OCI-LY7 (cell line): ENCODE measurements at regions not wholly inside any gene's neighbourhood (a gene's known extent, or its start where the extent isn't known, plus 50 kb on each side); places are given as distances from the start of the nearest gene placed in this dataset.

Experiments
- BruUV-seq: library from RNA; stranded (reverse); fragments of 400-500 nt; replicated peaks from 2 replicates; lab custom pipeline; 2021; lab: Mats Ljungman, UMichigan
- CTCF ChIA-PET: fragments of 300-600 bp; sonication (Branson Sonifier 250); formaldehyde crosslinking; loops from one replicate; lab custom pipeline; 2022; ENCODE audit warnings: antibody characterized with exemption; ENCODE audit not compliant: unreplicated experiment; lab: Charles Lee
- POLR2A ChIA-PET: fragments of 300-600 bp; sonication (Branson Sonifier 250); formaldehyde crosslinking; loops from one replicate; lab custom pipeline; 2022; ENCODE audit warnings: antibody characterized with exemption; lab: Charles Lee
- DNase-seq: peaks from one replicate; pipeline ENCODE4 v3.0.0-alpha.2; 2015; ENCODE audit warnings: low spot score
- H2AFZ ChIP-seq: fragments of 200-600 bp; sonication (generic), shearing (Covaris generic); 2 replicates; pipeline ENCODE4 v1.6.1; 2014; ENCODE audit warnings: mild to moderate bottlenecking, antibody characterized with exemption, low read length, moderate library complexity
- H3K27ac ChIP-seq: fragments of 200-600 bp; sonication (generic); 2 replicates; pipeline ENCODE4 v1.5.1; 2014; ENCODE audit warnings: mixed run types, low read depth, mild to moderate bottlenecking, moderate library complexity, low read length, inconsistent platforms; ENCODE audit not compliant: poor library complexity, severe bottlenecking
- H3K36me3 ChIP-seq: fragments of 200-600 bp; sonication (generic); 2 replicates; pipeline ENCODE4 v1.6.1; 2014; ENCODE audit warnings: mild to moderate bottlenecking, antibody characterized with exemption, low read length, moderate library complexity, mixed read lengths; ENCODE audit not compliant: insufficient read depth
- H3K4me1 ChIP-seq: fragments of 200-600 bp; sonication (generic); 2 replicates; pipeline ENCODE4 v1.5.1; 2014; ENCODE audit warnings: mild to moderate bottlenecking, low read length; ENCODE audit not compliant: insufficient read depth, poor library complexity, severe bottlenecking
- H3K4me2 ChIP-seq: fragments of 200-600 bp; sonication (generic); 2 replicates; pipeline ENCODE4 v1.6.1; 2014; ENCODE audit warnings: mild to moderate bottlenecking, low read length
- H3K4me3 ChIP-seq: fragments of 200-600 bp; sonication (generic); 2 replicates; pipeline ENCODE4 v1.5.1; 2014; ENCODE audit warnings: mild to moderate bottlenecking, low read depth, low read length; ENCODE audit not compliant: poor library complexity, severe bottlenecking
- H3K79me2 ChIP-seq: fragments of 200-600 bp; sonication (generic); 2 replicates; pipeline ENCODE4 v1.6.1; 2016; ENCODE audit warnings: low read depth, mild to moderate bottlenecking, low read length, moderate library complexity, mixed read lengths; ENCODE audit not compliant: insufficient read depth
- H3K9me2 ChIP-seq: fragments of 200-600 bp; sonication (generic); 2 replicates; pipeline ENCODE4 v1.6.1; 2016; ENCODE audit warnings: mild to moderate bottlenecking, low read length, mixed read lengths; ENCODE audit not compliant: insufficient read depth
- H3K9me3 ChIP-seq: fragments of 200-600 bp; sonication (generic); 2 replicates; pipeline ENCODE4 v1.6.1; 2014; ENCODE audit warnings: mild to moderate bottlenecking, mixed run types, low read length, mixed read lengths
- H4K20me1 ChIP-seq: fragments of 200-600 bp; sonication (generic); 2 replicates; pipeline ENCODE4 v1.6.1; 2014; ENCODE audit warnings: mild to moderate bottlenecking, antibody characterized with exemption, low read length, moderate library complexity, mixed read lengths; ENCODE audit not compliant: insufficient read depth
- CTCF ChIP-seq: fragments of 200-600 bp; sonication (generic); conservative IDR thresholded peaks from 2 replicates; pipeline ENCODE4 v1.5.1; 2014; ENCODE audit warnings: mild to moderate bottlenecking, antibody characterized with exemption, low read length, moderate library complexity, mixed read lengths
- EZH2phosphoT487 ChIP-seq: fragments of 200-600 bp; sonication (generic); IDR thresholded peaks from 2 replicates; pipeline ENCODE4 v1.6.1; 2018; ENCODE audit warnings: low read depth, borderline replicate concordance, mild to moderate bottlenecking, mixed run types, antibody characterized with exemption, low read length, moderate library complexity, mixed read lengths
- intact Hi-C: fragments of 100-400 bp; cut with micrococcal nuclease; formaldehyde crosslinking; loops from one replicate; pipeline ENCODE4 v1.10.0; 2022; ENCODE audit not compliant: unreplicated experiment

DNA sequence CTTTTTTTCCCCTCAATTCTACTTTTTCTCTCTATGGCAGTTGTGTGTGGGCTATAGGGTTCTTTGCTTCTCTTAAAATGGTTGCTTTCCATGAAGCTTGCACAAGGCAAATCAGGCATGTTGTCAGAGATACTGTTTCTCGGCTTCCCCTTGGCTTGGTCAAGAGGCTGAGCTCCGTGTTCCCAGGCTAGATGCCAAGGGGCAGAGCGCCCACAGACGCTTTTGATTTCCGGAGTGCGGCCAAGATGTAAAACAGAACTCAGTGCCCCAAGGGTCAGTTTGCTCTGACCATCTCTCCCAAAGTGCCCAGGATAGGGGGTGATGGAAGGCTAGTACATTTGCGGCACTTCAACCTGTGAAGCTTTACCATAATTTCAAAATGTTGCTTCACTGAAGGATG, 64.2 kb upstream of the DIPK2B start:
- Histone ChIP-seq H3K9me2 (no peaks in the 10 kb centered on the region), H4K20me1 (no peaks in the 10 kb centered on the region), H3K36me3 (no peaks in the 10 kb centered on the region; the same call in 1 of the 2 replicates), H3K4me1 (peaks cover 28% of the 10 kb centered on the region), H3K79me2 (no peaks in the 10 kb centered on the region), H2AFZ (no peak overlapping the region), H3K4me3 (no peak overlapping the region), H3K27ac (no peak overlapping the region), H3K9me3 (peaks cover 1% of the 10 kb centered on the region; the same call in 1 of the 2 replicates), H3K4me2 (no peak overlapping the region)
- CTCF ChIA-PET: no interaction called here
- POLR2A ChIA-PET: interaction anchor here (0.7 kb wide), 1 partner anchor 826 kb away, joined by 3 read pairs; no protein-coding TSS in a partner anchor
- DNase-seq: no peak
- intact Hi-C loops: no loop called here
- no TSS peak for BruUV-seq
- no peak for TF ChIP-seq CTCF
- TF ChIP-seq EZH2phosphoT487: no peak

GRCh38 chrX:45261471-45261870, 60.8 kb upstream of the DIPK2B start:
- H3K4me1 ChIP-seq: peaks cover 62% of the 10 kb centered on the region
- POLR2A ChIA-PET: interaction anchor here (0.6 kb wide), 1 partner anchor 342 kb away, joined by 3 read pairs; no protein-coding TSS in a partner anchor
- no peaks in the 10 kb centered on the region for H3K79me2 ChIP-seq
- no peak overlapping the region for H2AFZ ChIP-seq
- H3K27ac ChIP-seq: peak overlapping the region; percentile 81
- intact Hi-C loops: no loop called here
- no peak for TF ChIP-seq CTCF
- TF ChIP-seq EZH2phosphoT487: no peak
- no peaks in the 10 kb centered on the region for H3K9me2 ChIP-seq
- no peaks in the 10 kb centered on the region for H4K20me1 ChIP-seq
- no peak overlapping the region for H3K4me3 ChIP-seq
- no peak for DNase-seq
- CTCF ChIA-PET: no interaction called here
- no peak overlapping the region; the same call in 1 of the 2 replicates for H3K4me2 ChIP-seq
- no TSS peak for BruUV-seq
- H3K36me3 ChIP-seq: no peaks in the 10 kb centered on the region; the same call in 1 of the 2 replicates
- H3K9me3 ChIP-seq: peaks cover 5% of the 10 kb centered on the region; the same call in 1 of the 2 replicates

DNA sequence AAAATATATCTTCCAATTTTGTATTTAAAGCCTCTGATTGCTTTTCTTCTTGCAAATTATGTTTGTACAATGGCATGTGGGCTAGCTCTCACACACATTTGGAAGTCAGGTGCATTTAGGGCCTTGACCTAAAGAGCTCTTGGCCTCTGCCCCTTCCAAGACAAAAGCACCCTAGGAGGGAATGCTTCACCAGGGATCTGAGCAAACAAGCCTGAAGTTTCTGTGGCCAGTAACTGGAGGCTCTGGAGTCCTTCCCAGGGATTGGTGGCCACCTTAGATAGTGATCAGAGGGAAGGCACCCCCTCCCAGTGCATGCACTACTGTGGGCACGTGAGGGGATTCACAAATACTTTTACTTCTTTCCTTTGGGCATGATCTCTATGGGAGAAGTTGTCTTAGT, 60.3 kb upstream of the DIPK2B start:
- intact Hi-C loops: no loop called here
- POLR2A ChIA-PET: no interaction called here
- no peaks in the 10 kb centered on the region for H3K79me2 ChIP-seq
- TF ChIP-seq CTCF (no peak), EZH2phosphoT487 (no peak)
- no peak overlapping the region; the same call in 1 of the 2 replicates for H2AFZ ChIP-seq
- no peaks in the 10 kb centered on the region for H4K20me1 ChIP-seq
- peak overlapping the region; percentile 81 for H3K27ac ChIP-seq
- DNase-seq: no peak
- H3K9me3 ChIP-seq: peaks cover 5% of the 10 kb centered on the region; the same call in 1 of the 2 replicates
- no peaks in the 10 kb centered on the region; the same call in 1 of the 2 replicates for H3K36me3 ChIP-seq
- peaks cover 63% of the 10 kb centered on the region for H3K4me1 ChIP-seq
- BruUV-seq: no TSS peak
- peak overlapping the region; percentile 44 for H3K4me2 ChIP-seq
- CTCF ChIA-PET: no interaction called here
- H3K9me2 ChIP-seq: no peaks in the 10 kb centered on the region
- H3K4me3 ChIP-seq: no peak overlapping the region
